Hematopoietic multipotent progenitor cell treated with erythropoietin and hydrocortisone succinate and interleukin-3 and kit ligand, for 4 days (in vitro differentiated cells): ENCODE measurements at regions not wholly inside any gene's neighbourhood (a gene's known extent, or its start where the extent isn't known, plus 50 kb on each side); places are given as distances from the start of the nearest gene placed in this dataset.
"Not testable (repeated sequence)": the region's sequence is repeated elsewhere in the genome, so short reads cannot be mapped to it uniquely, and the experiment has no call there.

Experiments
- DNase-seq: peaks from one replicate; pipeline ENCODE4 v3.0.0-alpha.2; 2015

GRCh38 chr1:196088541-196088940 is 519.7 kb downstream of the KCNT2 start:
- DNase-seq, result no peak

- peak; percentile 54 for DNase-seq
Measured at GRCh38 chr1:196078691-196079090, 529.5 kb downstream of the KCNT2 start.

GRCh38 chr1:196075621-196076020 is 532.6 kb downstream of the KCNT2 start:
- no peak for DNase-seq

GRCh38 chr1:196074182-196074581 is 534.1 kb downstream of the KCNT2 start:
- no peak for DNase-seq

DNA sequence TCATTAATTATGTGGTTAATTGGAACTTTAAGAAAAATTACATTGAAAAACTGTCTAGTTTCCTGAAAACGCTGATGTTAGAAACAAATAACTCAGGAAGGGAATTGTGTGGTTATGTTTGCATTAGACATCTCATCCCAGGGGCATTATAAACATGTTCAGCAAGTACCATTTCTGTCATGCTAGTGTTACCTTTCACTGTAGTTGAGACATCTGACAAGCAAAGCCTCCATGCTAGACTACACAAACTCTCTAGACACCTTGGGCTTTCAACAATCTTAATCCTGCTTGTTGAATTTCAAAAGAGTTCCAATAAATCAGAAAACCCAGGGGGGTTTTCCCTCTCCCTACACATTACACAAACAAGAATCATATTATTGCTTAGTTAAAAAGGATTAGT is 536.8 kb downstream of the KCNT2 start:
- no peak for DNase-seq

DNA sequence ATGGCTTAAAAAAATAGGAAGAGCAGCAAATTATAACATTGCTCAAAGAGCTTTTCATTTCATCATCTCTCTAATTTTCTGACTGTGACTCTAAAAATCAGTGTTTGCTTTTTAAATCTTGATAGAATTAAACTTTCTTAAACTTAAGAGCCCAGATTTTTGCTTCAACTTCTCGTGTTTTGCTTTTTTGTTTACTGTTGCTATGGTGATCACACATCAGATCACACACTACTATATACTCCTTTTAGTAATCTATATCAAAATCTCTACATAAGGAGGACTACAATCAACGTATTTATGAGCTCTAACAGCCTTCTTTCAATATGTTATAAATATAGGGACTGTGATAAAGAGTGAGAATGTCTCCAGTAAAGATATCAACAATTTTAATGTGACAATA is 537.3 kb downstream of the KCNT2 start:
- no peak for DNase-seq

GRCh38 chr1:196063952-196064351 is 544.3 kb downstream of the KCNT2 start:
- DNase-seq, result peak; percentile 13

GRCh38 chr1:196063294-196063693 is 544.9 kb downstream of the KCNT2 start:
- DNase-seq, result no peak

DNA sequence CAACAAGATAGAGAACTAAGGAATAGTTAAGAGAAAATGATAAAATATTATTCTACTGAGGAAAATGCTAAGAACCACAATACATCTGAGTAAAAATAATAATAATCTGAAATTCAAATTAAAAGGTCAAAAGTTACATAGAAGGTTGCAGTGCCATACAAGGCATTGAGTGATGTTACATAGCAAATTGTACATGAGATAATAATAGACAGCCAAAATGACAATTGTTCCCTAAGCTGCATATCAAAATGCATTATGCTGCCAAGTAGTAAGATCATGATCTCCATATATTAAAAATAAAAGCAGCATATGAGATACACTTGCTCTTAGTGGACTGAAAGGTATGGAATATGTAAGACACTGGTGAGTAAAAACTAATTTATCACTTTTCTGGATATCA is 547.7 kb downstream of the KCNT2 start:
- no peak for DNase-seq

- DNase-seq, result peak; percentile 1
Measured at GRCh38 chr1:196059210-196059609, 549.0 kb downstream of the KCNT2 start.

DNA sequence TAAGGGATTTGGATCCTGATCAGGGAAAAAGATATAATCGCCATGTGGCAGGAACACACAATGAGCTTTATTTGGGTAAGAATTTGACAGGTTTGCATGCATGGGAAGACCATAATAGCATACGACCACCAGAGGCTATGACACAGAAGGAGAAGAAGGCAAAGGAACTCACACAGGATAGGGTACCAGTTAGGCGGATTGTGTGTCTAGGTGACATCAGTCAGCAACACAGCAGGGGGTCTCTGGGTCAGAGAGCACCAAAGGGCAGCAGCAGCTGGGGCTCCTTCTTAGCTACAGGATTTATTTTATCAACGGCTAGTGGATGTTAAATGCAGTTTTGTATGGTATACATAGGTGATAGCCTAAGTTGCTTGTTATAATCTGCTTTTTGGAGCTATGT is 551.3 kb downstream of the KCNT2 start:
- no peak for DNase-seq

DNA sequence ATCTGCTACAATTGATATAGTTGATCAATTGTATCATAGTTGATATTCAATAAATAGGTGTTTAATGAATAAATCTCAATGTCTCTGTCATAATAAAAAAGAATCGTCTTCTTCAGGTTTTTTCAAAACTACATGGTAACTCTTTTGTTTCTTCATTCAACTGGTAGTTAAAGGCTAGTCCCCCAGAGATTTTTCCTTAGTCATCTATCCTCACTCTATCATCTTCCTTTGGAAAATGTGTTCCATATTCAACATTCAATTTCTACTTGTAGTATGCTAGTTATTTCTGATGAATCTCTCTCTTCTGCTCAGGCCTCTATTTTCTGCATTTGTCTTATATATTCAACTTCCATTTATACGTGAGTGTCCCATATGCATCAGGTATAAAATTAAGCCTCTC is 558.8 kb downstream of the KCNT2 start:
- DNase-seq, result no peak

- no peak for DNase-seq
Measured at GRCh38 chr1:196043268-196043667, 565.0 kb downstream of the KCNT2 start.

- DNase-seq, result peak; percentile 4
Measured at GRCh38 chr1:196034080-196034706, 574.0 kb downstream of the KCNT2 start.

DNA sequence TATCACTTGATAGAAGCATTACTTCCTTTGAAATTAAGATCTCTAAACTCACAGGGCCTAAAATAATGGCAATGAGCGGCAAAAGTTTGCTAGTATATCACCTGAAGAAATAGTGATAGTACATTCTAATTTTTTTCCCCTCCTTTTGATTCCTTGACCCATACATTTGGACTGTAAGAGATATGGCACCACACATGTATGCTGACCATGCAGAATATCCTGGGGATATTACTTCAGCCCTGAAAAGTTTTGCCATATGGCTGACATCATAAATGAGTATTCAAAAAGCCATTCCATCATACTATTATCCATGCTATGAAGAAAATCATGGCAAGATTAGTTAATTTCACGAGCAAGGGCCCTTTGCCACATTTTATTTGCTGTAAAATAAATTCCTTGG is 576.9 kb downstream of the KCNT2 start:
- not testable (repeated sequence) for DNase-seq

- no peak for DNase-seq
Measured at GRCh38 chr1:196030455-196030854, 577.8 kb downstream of the KCNT2 start.

- no peak for DNase-seq
Measured at GRCh38 chr1:196029410-196029809, 578.8 kb downstream of the KCNT2 start.

GRCh38 chr1:196027127-196027526 is 581.1 kb downstream of the KCNT2 start:
- DNase-seq, result no peak

- not testable (repeated sequence) for DNase-seq
Measured at GRCh38 chr1:196021174-196021573, 587.1 kb downstream of the KCNT2 start.

GRCh38 chr1:196009362-196009761 is 598.9 kb downstream of the KCNT2 start:
- no peak for DNase-seq

GRCh38 chr1:196007763-196008162 is 600.5 kb downstream of the KCNT2 start:
- DNase-seq, result no peak

GRCh38 chr1:196005426-196005825 is 602.8 kb downstream of the KCNT2 start:
- DNase-seq, result no peak

DNA sequence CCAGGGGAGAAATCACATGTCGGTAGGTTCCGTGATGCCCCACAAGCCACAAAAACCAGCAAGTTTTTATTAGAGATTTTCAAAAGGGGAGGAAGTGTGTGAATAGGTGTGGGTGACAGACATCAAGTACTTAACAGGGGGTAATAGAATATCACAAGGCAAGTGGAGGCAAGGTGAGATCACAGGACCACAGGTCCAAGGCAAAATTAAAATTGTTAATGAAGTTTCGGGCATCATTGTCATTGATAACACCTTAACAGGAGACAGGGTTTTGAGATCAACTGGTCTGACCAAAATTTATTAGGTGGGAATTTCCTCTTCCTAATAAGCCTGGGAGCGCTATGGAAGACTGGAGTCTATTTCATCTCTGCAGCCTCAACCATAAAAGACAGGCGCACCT is 603.9 kb downstream of the KCNT2 start:
- not testable (repeated sequence) for DNase-seq

- no peak for DNase-seq
Measured at GRCh38 chr1:196002906-196003305, 605.3 kb downstream of the KCNT2 start.

GRCh38 chr1:196002296-196002695 is 605.9 kb downstream of the KCNT2 start:
- DNase-seq, result not testable (repeated sequence)

- no peak for DNase-seq
Measured at GRCh38 chr1:196001188-196001587, 607.1 kb downstream of the KCNT2 start.
